HL-60 (cell line): ENCODE measurements at regions not wholly inside any gene's neighbourhood (a gene's known extent, or its start where the extent isn't known, plus 50 kb on each side); places are given as distances from the start of the nearest gene placed in this dataset.

Source experiments
- DNase-seq, 2 experiments: peaks; one replicate each; pipeline ENCODE4 v3.0.0-alpha.2; 2010 to 2020; ENCODE audit warnings: low read depth in 1 of 2, low spot score in 1 of 2
- H3K27ac ChIP-seq: fragments of 250-450 bp; sonication (Bioruptor Pico); replicated peaks from 2 replicates; pipeline ENCODE4 v1.5.1; 2020; ENCODE audit warnings: mild to moderate bottlenecking, moderate library complexity
- H3K27me3 ChIP-seq: fragments of 250-450 bp; sonication (Bioruptor Pico); 2 replicates; pipeline ENCODE4 v1.5.1; 2021; ENCODE audit warnings: mild to moderate bottlenecking, moderate library complexity; ENCODE audit not compliant: insufficient read depth, poor library complexity, severe bottlenecking
- H3K4me3 ChIP-seq: replicated peaks from 2 replicates; pipeline ENCODE4 v1.5.1; 2011; ENCODE audit warnings: mild to moderate bottlenecking, control low read depth, low read length; ENCODE audit not compliant: insufficient read depth
- CTCF ChIP-seq: IDR thresholded peaks from one replicate; pipeline ENCODE4 v1.5.1; 2011; ENCODE audit warnings: low read length, control low read depth, inconsistent platforms; ENCODE audit not compliant: insufficient read depth
- GABPA ChIP-seq: IDR thresholded peaks from 2 replicates; pipeline ENCODE4 v1.6.1; 2012; ENCODE audit warnings: low read depth
- POLR2AphosphoS5 ChIP-seq: IDR thresholded peaks from 2 replicates; pipeline ENCODE4 v1.6.1; 2012; ENCODE audit warnings: low read depth
- REST ChIP-seq: IDR thresholded peaks from 2 replicates; pipeline ENCODE4 v1.6.1; 2012; ENCODE audit warnings: low read depth; ENCODE audit not compliant: insufficient replicate concordance
- SPI1 ChIP-seq: IDR thresholded peaks from 2 replicates; pipeline ENCODE4 v1.6.1; 2012; ENCODE audit warnings: low read depth, mild to moderate bottlenecking, borderline replicate concordance

GRCh38 chr3:74518610-74519009 is 95.8 kb downstream of the CNTN3 start:
- TF ChIP-seq REST (no peak), POLR2AphosphoS5 (no peak), CTCF (no peak)
- Histone ChIP-seq H3K4me3 (no peak overlapping the region), H3K27me3 (no peaks in the 10 kb centered on the region), H3K27ac (no peak overlapping the region)
- DNase-seq: no peak

GRCh38 chr3:74516019-74516418 is 98.4 kb downstream of the CNTN3 start:
- H3K4me3 ChIP-seq: no peak overlapping the region
- TF ChIP-seq SPI1 (no peak), REST (no peak), GABPA (no peak), CTCF (no peak), POLR2AphosphoS5 (no peak)
- H3K27me3 ChIP-seq: no peaks in the 10 kb centered on the region
- H3K27ac ChIP-seq: no peak overlapping the region
- DNase-seq: no peak

GRCh38 chr3:74515451-74515850 is 99.0 kb downstream of the CNTN3 start:
- Histone ChIP-seq H3K4me3 (no peak overlapping the region), H3K27ac (no peak overlapping the region), H3K27me3 (no peaks in the 10 kb centered on the region)
- no peak for DNase-seq
- no peak for TF ChIP-seq REST
- TF ChIP-seq CTCF: no peak
- no peak for TF ChIP-seq GABPA
- TF ChIP-seq SPI1: no peak
- TF ChIP-seq POLR2AphosphoS5: no peak
